Muscle of leg (tissue), 3 donors: ENCODE measurements at regions not wholly inside any gene's neighbourhood (a gene's known extent, or its start where the extent isn't known, plus 50 kb on each side); places are given as distances from the start of the nearest gene placed in this dataset.

ENCODE experiments used
- DNase-seq: peaks from one replicate; pipeline ENCODE4 v3.0.0; 2013
- H3K27ac ChIP-seq: one replicate; pipeline ENCODE4 v1.5.1; 2013; ENCODE audit warnings: mild to moderate bottlenecking, low read length, control low read depth
- H3K27me3 ChIP-seq: one replicate; pipeline ENCODE4 v1.6.1; 2013; ENCODE audit warnings: low read length; ENCODE audit not compliant: control insufficient read depth, insufficient read depth
- H3K36me3 ChIP-seq: one replicate; pipeline ENCODE4 v1.6.1; 2013; ENCODE audit warnings: low read length; ENCODE audit not compliant: control insufficient read depth, insufficient read depth
- H3K4me1 ChIP-seq: one replicate; pipeline ENCODE4 v1.6.1; 2013; ENCODE audit warnings: low read length; ENCODE audit not compliant: control insufficient read depth, insufficient read depth
- H3K4me3 ChIP-seq: one replicate; pipeline ENCODE4 v1.5.1; 2013; ENCODE audit warnings: low read length, control low read depth
- H3K9me3 ChIP-seq: replicated peaks from 2 replicates; pipeline ENCODE4 v1.6.1; 2013; ENCODE audit warnings: low read depth, low read length; ENCODE audit not compliant: control insufficient read depth
- WGBS: methylation state at CpG from one replicate; pipeline ENCODE4 v1.1.5; 2013; ENCODE audit warnings: missing lambda C conversion rate; ENCODE audit not compliant: insufficient coverage; 5-methylcytosine and 5-hydroxymethylcytosine counted together

DNA sequence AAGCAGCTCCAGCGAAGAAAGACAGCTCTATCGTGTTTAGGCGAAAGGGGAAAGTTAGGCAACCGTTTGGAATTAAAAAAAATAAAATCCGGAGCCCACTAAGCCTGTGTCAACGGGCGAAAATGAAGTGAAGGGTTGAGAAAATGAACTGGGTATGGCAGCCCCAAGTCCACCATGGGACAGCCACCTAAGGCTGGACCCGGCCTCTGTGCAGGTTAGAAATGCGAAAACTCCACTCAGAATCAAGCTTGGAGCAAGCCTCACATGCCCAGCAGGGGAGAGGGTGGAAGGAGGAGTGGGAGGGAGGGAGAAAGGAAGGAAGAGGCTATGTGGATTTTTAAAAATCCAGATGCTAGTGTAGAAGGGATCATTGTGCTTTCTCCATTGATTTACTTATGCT, 101.2 kb downstream of the IRS2 start:
- Histone ChIP-seq H3K27me3 (peaks cover 8% of the 10 kb centered on the region), H3K27ac (no peak overlapping the region)
- WGBS, result 49% methylated on average over 8 of the region's 9 CpGs

DNA sequence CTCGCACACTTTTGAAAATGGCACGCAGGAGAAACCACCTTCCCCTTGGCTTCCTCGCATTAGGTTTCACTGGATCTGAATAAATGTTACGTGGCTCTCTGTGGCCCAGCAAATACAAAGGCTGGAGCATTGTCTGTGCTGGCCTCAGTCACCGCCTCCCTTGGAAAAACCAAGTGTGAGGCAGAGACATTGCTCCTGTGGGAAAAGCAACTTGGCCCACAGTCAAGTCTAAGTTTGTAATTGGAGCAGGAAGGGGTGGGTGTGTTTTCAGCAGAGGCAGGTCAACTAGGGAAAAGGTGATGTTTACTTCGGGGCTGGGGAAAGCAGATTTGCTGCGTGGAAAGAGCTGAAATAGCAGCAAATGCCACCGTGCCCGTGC, 101.6 kb downstream of the IRS2 start:
- Histone ChIP-seq H3K4me3 (no peak overlapping the region), H3K9me3 (no peaks in the 10 kb centered on the region), H3K36me3 (no peaks in the 10 kb centered on the region), H3K4me1 (peaks cover 7% of the 10 kb centered on the region), H3K27ac (no peak overlapping the region), H3K27me3 (peaks cover 8% of the 10 kb centered on the region)
- 25% methylated on average over 9 of the region's 9 CpGs for WGBS
- DNase-seq, result peak; percentile 83

More for the DNA sequence above, 101.2 kb downstream of the IRS2 start:
- peaks cover 7% of the 10 kb centered on the region for H3K4me1 ChIP-seq
- no peaks in the 10 kb centered on the region for H3K36me3 ChIP-seq
- no peaks in the 10 kb centered on the region for H3K9me3 ChIP-seq
- no peak overlapping the region for H3K4me3 ChIP-seq
- DNase-seq, result no peak

DNA sequence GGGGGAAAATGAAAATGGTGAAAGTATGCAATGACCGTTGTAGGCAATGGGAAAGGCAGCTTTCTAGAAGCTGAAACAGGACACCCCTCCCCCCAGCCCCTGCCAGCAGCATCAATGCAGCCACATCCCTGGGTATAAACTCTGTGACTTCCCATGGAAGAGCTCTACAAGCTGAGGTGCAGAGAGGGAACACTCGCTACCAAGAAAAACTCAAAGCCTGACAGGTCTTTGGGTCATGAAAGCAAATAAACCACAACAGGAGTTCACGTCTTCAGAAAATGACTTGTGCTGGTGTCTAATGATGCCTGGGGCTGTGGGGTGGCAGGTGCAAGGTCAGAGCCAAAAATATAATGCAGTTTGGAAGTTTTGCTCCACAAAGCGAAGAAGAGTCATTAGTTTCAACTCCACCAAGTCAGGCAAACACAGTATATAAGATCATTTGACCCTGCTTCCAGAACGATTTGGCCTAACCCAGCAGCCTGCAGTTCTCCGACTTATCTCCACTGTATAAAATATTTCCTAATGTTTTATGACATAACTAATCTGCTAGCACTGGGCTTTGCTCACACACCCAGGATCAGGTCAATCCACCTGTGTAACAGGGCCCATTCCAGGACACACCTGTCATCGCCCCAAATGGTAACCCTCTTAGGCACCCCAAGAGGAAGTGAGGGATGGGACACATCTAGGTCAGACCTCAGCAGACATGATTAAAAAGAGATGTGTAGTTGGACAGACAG, 102.1 kb downstream of the IRS2 start:
- DNase-seq, result no peak
- WGBS, result 67% methylated on average over 2 of the region's 7 CpGs
- no peak overlapping the region for H3K27ac ChIP-seq
- H3K9me3 ChIP-seq, result no peaks in the 10 kb centered on the region
- H3K27me3 ChIP-seq, result peaks cover 8% of the 10 kb centered on the region
- H3K4me3 ChIP-seq, result no peak overlapping the region
- H3K36me3 ChIP-seq, result no peaks in the 10 kb centered on the region
- peaks cover 7% of the 10 kb centered on the region for H3K4me1 ChIP-seq

DNA sequence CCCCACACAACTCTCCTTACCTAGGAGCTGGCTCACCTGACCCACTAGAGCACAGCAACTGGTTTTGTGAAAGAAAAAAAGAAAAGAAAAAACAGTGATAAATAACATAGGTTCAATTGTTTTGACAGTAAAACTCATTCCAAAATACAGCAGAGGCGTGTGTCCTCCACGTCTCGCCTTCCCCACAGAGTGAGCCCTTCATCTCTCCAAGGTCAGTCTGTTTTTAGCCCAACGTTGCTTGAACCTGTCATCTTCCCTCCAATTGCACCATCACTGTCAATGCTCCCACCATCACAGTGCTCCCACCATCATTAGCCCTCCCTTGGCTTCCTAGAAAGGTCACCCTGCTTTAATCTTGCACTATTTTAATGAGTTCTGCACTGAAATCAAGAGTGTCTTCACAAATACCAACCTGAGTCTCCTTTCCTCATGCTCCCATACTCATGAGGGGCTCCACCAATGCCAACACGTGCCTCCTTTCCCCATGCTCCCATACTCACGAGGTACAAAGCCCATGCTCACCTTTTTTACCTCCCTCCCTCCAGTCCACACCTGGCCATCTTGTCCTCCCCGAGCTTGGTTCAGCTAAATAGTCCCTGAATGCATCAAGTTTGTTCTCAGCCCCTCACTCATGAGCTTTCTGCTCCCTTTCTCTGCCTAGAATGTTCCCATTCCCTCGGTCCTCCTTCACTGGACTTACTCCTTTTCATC, 103.7 kb downstream of the IRS2 start:
- DNase-seq, result no peak
- H3K36me3 ChIP-seq, result no peaks in the 10 kb centered on the region
- peaks cover 8% of the 10 kb centered on the region for H3K27me3 ChIP-seq
- no peaks in the 10 kb centered on the region for H3K9me3 ChIP-seq
- H3K27ac ChIP-seq, result no peak overlapping the region
- peaks cover 7% of the 10 kb centered on the region for H3K4me1 ChIP-seq
- 89% methylated on average over 8 of the region's 8 CpGs for WGBS
- H3K4me3 ChIP-seq, result no peak overlapping the region

- Histone ChIP-seq H3K4me1 (peaks cover 7% of the 10 kb centered on the region), H3K4me3 (no peak overlapping the region), H3K27me3 (peaks cover 8% of the 10 kb centered on the region), H3K36me3 (no peaks in the 10 kb centered on the region), H3K9me3 (no peaks in the 10 kb centered on the region), H3K27ac (no peak overlapping the region)
- DNase-seq, result no peak
- WGBS, result 92% methylated on average over 1 of the region's 4 CpGs
These were observed 105.5 kb downstream of the IRS2 start for GRCh38 chr13:109680930-109681329.

DNA sequence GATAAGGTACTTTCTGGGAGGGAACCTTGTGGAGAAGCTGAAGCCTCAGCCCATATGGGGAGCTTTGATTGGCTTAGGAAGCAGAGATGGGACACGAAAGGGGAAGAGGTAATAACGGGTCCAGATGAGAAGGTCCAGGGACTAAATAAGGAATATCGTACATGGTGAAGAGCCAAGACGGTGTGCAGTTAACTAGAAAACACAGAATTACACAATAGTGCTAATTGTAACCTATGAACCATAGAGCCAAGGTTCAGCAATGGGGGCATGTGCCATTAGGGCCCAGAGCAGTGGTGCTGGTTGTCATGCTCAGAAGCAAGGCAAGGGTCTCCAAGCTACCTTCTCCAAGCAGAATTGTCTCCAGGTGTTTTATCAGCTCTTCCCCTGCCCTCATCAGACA, 106.1 kb downstream of the IRS2 start:
- DNase-seq, result no peak
- WGBS, result no CpG with 5 or more reads among the region's 4 CpGs
- Histone ChIP-seq H3K36me3 (no peaks in the 10 kb centered on the region), H3K4me3 (no peak overlapping the region), H3K27ac (no peak overlapping the region), H3K4me1 (peaks cover 6% of the 10 kb centered on the region), H3K9me3 (no peaks in the 10 kb centered on the region), H3K27me3 (peaks cover 8% of the 10 kb centered on the region)

GRCh38 chr13:109678459-109678858, 107.9 kb downstream of the IRS2 start:
- no CpG with 5 or more reads among the region's 4 CpGs for WGBS

DNA sequence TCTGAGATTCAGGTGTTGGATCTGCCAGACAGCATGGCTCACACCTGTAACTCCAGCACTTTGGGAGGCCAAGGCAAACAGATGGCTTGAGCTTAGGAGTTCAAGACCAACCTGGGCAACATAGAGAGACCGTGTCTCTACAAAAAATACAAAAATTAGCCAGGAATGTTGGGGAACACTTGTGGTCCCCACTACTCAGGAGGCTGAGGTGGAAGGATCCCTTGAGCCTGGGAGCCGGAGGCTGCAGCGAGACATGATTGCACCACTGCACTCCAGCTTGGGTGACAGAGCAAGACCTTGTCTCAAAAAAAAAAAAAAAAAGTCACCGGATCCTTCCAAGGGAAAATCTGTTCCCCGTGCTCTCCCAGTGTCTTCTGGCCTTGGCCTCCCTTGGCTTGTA, 109.2 kb downstream of the IRS2 start:
- no peaks in the 10 kb centered on the region for H3K9me3 ChIP-seq
- no peak for DNase-seq
- no peak overlapping the region for H3K27ac ChIP-seq
- H3K4me1 ChIP-seq, result no peaks in the 10 kb centered on the region
- no peak overlapping the region for H3K4me3 ChIP-seq
- no peaks in the 10 kb centered on the region for H3K27me3 ChIP-seq
- no CpG with 5 or more reads among the region's 5 CpGs for WGBS
- H3K36me3 ChIP-seq, result no peaks in the 10 kb centered on the region

More at GRCh38 chr13:109678459-109678858, 107.9 kb downstream of the IRS2 start:
- H3K27me3 ChIP-seq, result peaks cover 8% of the 10 kb centered on the region
- DNase-seq, result no peak
- no peaks in the 10 kb centered on the region for H3K36me3 ChIP-seq
- no peaks in the 10 kb centered on the region for H3K9me3 ChIP-seq
- no peak overlapping the region for H3K4me3 ChIP-seq
- no peak overlapping the region for H3K27ac ChIP-seq
- no peaks in the 10 kb centered on the region for H3K4me1 ChIP-seq

GRCh38 chr13:109673477-109673876, 112.9 kb downstream of the IRS2 start:
- Histone ChIP-seq H3K9me3 (no peaks in the 10 kb centered on the region), H3K4me3 (no peak overlapping the region), H3K27me3 (no peaks in the 10 kb centered on the region), H3K36me3 (no peaks in the 10 kb centered on the region), H3K4me1 (no peaks in the 10 kb centered on the region), H3K27ac (no peak overlapping the region)
- no CpG with 5 or more reads among the region's 1 CpG for WGBS
- DNase-seq, result no peak

GRCh38 chr13:109672545-109672944, 113.8 kb downstream of the IRS2 start:
- no peak for DNase-seq
- no peaks in the 10 kb centered on the region for H3K4me1 ChIP-seq
- H3K27me3 ChIP-seq, result no peaks in the 10 kb centered on the region
- no peak overlapping the region for H3K4me3 ChIP-seq
- no CpG with 5 or more reads among the region's 2 CpGs for WGBS
- no peaks in the 10 kb centered on the region for H3K9me3 ChIP-seq
- no peaks in the 10 kb centered on the region for H3K36me3 ChIP-seq
- no peak overlapping the region for H3K27ac ChIP-seq
